MM.1S (cell line): ENCODE measurements at regions not wholly inside any gene's neighbourhood (a gene's known extent, or its start where the extent isn't known, plus 50 kb on each side); places are given as distances from the start of the nearest gene placed in this dataset.

ENCODE experiments used
- DNase-seq: peaks from one replicate; pipeline ENCODE4 v3.0.0-alpha.2; 2015
- H2AFZ ChIP-seq: fragments of 300-600 bp; sonication (generic); 2 replicates; pipeline ENCODE4 v1.6.0; 2016; ENCODE audit warnings: antibody characterized with exemption, low read length
- H3F3A ChIP-seq: fragments of 300-600 bp; sonication (generic); 2 replicates; pipeline ENCODE4 v1.6.1; 2016; ENCODE audit warnings: mild to moderate bottlenecking, antibody characterized with exemption, low read length, moderate library complexity, mixed read lengths; ENCODE audit not compliant: insufficient read depth
- H3K27ac ChIP-seq: fragments of 300-600 bp; sonication (generic); 2 replicates; pipeline ENCODE4 v1.5.1; 2016; ENCODE audit warnings: mild to moderate bottlenecking, low read length
- H3K27me3 ChIP-seq: fragments of 300-600 bp; sonication (generic); replicated peaks from 2 replicates; pipeline ENCODE4 v1.6.0; 2016; ENCODE audit warnings: low read length; ENCODE audit not compliant: insufficient read depth
- H3K36me3 ChIP-seq: fragments of 300-600 bp; sonication (generic); replicated peaks from 2 replicates; pipeline ENCODE4 v1.6.1; 2016; ENCODE audit warnings: mild to moderate bottlenecking, low read length, mixed read lengths; ENCODE audit not compliant: insufficient read depth
- H3K4me1 ChIP-seq: fragments of 300-600 bp; sonication (generic); 2 replicates; pipeline ENCODE4 v1.6.1; 2016; ENCODE audit warnings: low read length, mixed read lengths
- H3K4me2 ChIP-seq: fragments of 300-600 bp; sonication (generic); 2 replicates; pipeline ENCODE4 v1.6.0; 2016; ENCODE audit warnings: low read depth, low read length
- H3K4me3 ChIP-seq: fragments of 300-600 bp; sonication (generic); 2 replicates; pipeline ENCODE4 v1.5.1; 2016; ENCODE audit warnings: low read length, mixed read lengths
- H3K79me2 ChIP-seq: fragments of 300-600 bp; sonication (generic); 2 replicates; pipeline ENCODE4 v1.6.1; 2016; ENCODE audit warnings: mixed run types, low read length, mixed read lengths
- H3K9ac ChIP-seq: fragments of 300-600 bp; sonication (generic); 2 replicates; pipeline ENCODE4 v1.6.1; 2016; ENCODE audit warnings: low read length, mixed read lengths
- H3K9me2 ChIP-seq: fragments of 300-600 bp; sonication (generic); replicated peaks from 2 replicates; pipeline ENCODE4 v1.6.1; 2016; ENCODE audit warnings: mild to moderate bottlenecking, low read length, mixed read lengths; ENCODE audit not compliant: insufficient read depth
- H3K9me3 ChIP-seq: fragments of 300-600 bp; sonication (generic); replicated peaks from 2 replicates; pipeline ENCODE4 v1.6.1; 2016; ENCODE audit warnings: mild to moderate bottlenecking, low read length, mixed read lengths; ENCODE audit not compliant: insufficient read depth
- H4K20me1 ChIP-seq: fragments of 300-600 bp; sonication (generic); 2 replicates; pipeline ENCODE4 v1.6.1; 2016; ENCODE audit warnings: mild to moderate bottlenecking, low read length, moderate library complexity, mixed read lengths; ENCODE audit not compliant: insufficient read depth
- EZH2 ChIP-seq: fragments of 300-600 bp; sonication (generic); optimal IDR thresholded peaks from 2 replicates; pipeline ENCODE3; 2017; ENCODE audit warnings: low read depth, mild to moderate bottlenecking, antibody characterized with exemption, low read length, mixed read lengths
- EZH2phosphoT487 ChIP-seq: fragments of 300-600 bp; sonication (generic); IDR thresholded peaks from 2 replicates; pipeline ENCODE4 v1.6.1; 2018; ENCODE audit warnings: antibody characterized with exemption, low read length
- TF ChIP-seq, protein P1 (sequence below): fragments of 300-600 bp; sonication (generic); IDR thresholded peaks from 2 replicates; pipeline ENCODE4 v1.5.1; 2016; ENCODE audit warnings: antibody characterized with exemption, low read length, mixed read lengths

DNA sequence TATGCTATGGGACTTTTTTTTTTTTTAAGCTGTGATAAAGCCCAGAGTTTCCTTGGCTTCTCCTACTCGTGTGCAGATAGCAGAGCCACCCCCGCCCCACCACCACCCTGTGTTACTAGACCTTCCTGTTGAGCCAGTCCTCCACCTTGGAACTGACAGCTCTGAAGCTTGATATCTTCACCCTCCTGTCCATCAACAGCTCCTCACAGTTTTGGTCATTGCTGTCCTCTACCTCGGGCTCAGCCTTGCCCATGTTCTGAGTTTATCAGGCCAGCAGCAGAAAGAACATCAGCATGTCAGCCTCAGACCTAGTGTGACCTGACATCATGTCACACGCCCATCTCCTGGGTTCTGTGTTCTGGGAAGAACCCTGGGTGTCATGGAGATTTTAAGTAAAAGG, 167.1 kb upstream of the RAI14 start:
- no peaks in the 10 kb centered on the region for H3K9me3 ChIP-seq
- H3K27me3 ChIP-seq: no peaks in the 10 kb centered on the region
- H3K4me3 ChIP-seq: no peak overlapping the region
- no peak for DNase-seq
- no peaks in the 10 kb centered on the region for H4K20me1 ChIP-seq
- no peak for TF ChIP-seq EZH2
- no peak for TF ChIP-seq EZH2phosphoT487
- H3K9ac ChIP-seq: no peak overlapping the region
- no peak overlapping the region for H3K4me2 ChIP-seq
- H3K27ac ChIP-seq: no peak overlapping the region
- H3K4me1 ChIP-seq: no peaks in the 10 kb centered on the region
- H3K36me3 ChIP-seq: no peaks in the 10 kb centered on the region
- no peak overlapping the region for H2AFZ ChIP-seq
- H3K79me2 ChIP-seq: no peaks in the 10 kb centered on the region
- H3F3A ChIP-seq: no peaks in the 10 kb centered on the region
- H3K9me2 ChIP-seq: no peaks in the 10 kb centered on the region

DNA sequence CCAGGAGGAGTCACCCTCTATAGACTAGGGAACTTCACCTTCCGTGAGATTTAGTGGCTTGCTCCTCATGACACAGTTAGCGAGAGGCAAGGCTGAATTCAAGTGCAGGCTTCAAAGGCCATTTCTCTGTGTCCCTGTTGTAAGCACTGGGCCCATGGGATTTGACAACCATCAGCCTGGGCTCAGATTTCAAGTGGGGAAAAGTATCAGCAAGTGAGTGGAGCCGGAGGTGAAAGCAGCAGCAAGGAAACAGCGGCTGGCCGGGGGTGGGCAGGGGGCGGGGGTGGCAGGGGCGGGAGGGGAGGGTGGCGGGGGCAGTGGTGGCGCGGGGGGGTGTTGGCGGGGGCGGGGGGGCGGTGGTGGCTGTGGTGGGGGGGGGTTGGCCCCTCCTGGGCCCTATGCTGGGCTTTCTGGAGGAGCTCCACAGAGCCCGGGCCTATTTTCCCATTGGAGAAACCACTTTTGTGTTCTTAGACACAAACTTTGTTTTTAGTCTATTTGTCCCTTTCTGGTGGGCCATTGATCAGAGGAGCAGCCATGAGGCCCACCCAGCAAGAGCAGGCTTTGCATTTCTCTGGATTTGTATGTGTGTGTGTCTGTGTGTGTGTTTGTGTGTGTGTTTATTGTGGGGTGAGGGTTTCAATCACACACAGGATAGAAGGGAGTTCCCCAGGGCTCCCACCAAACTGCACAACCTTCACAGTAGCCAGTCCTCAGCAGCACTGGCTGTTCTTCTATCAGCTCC, 165.4 kb upstream of the RAI14 start:
- H4K20me1 ChIP-seq: no peaks in the 10 kb centered on the region
- H3F3A ChIP-seq: no peaks in the 10 kb centered on the region
- no peak for DNase-seq
- H3K4me1 ChIP-seq: no peaks in the 10 kb centered on the region
- H3K4me3 ChIP-seq: no peak overlapping the region
- H3K27me3 ChIP-seq: no peaks in the 10 kb centered on the region
- H3K9ac ChIP-seq: no peak overlapping the region
- H3K79me2 ChIP-seq: no peaks in the 10 kb centered on the region
- no peak overlapping the region for H2AFZ ChIP-seq
- H3K36me3 ChIP-seq: no peaks in the 10 kb centered on the region
- no peak overlapping the region for H3K4me2 ChIP-seq
- no peaks in the 10 kb centered on the region for H3K9me2 ChIP-seq
- H3K9me3 ChIP-seq: no peaks in the 10 kb centered on the region
- TF ChIP-seq, protein P1, sequence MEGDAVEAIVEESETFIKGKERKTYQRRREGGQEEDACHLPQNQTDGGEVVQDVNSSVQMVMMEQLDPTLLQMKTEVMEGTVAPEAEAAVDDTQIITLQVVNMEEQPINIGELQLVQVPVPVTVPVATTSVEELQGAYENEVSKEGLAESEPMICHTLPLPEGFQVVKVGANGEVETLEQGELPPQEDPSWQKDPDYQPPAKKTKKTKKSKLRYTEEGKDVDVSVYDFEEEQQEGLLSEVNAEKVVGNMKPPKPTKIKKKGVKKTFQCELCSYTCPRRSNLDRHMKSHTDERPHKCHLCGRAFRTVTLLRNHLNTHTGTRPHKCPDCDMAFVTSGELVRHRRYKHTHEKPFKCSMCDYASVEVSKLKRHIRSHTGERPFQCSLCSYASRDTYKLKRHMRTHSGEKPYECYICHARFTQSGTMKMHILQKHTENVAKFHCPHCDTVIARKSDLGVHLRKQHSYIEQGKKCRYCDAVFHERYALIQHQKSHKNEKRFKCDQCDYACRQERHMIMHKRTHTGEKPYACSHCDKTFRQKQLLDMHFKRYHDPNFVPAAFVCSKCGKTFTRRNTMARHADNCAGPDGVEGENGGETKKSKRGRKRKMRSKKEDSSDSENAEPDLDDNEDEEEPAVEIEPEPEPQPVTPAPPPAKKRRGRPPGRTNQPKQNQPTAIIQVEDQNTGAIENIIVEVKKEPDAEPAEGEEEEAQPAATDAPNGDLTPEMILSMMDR: no peak
- no peak for TF ChIP-seq EZH2phosphoT487
- no peak overlapping the region for H3K27ac ChIP-seq

DNA sequence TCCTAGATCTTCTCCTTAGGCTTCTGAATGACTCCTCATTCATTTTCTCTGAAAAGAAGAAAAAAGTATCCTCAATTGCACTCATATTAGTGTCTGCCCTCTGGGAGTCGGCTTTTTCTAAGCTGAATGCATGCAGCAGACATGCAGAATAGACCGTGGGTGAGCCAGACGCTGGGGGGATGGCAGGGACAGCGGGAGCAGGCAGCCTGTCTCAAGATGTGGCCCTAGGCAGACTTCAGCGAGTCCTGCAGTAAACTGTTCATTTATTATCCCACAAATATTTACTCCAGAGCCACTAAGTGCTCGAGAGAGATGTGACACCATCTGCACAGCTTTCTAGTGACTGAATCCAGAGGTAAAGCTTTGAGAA, 164.9 kb upstream of the RAI14 start:
- H3K9me2 ChIP-seq: no peaks in the 10 kb centered on the region
- H3K4me2 ChIP-seq: no peak overlapping the region
- no peak overlapping the region for H3K9ac ChIP-seq
- H4K20me1 ChIP-seq: no peaks in the 10 kb centered on the region
- no peaks in the 10 kb centered on the region for H3K79me2 ChIP-seq
- TF ChIP-seq, protein P1: no peak
- TF ChIP-seq EZH2 (no peak), EZH2phosphoT487 (no peak)
- no peak overlapping the region for H3K4me3 ChIP-seq
- H3K9me3 ChIP-seq: no peaks in the 10 kb centered on the region
- no peaks in the 10 kb centered on the region for H3K27me3 ChIP-seq
- no peak for DNase-seq
- H3K27ac ChIP-seq: no peak overlapping the region
- no peaks in the 10 kb centered on the region for H3F3A ChIP-seq
- H3K36me3 ChIP-seq: no peaks in the 10 kb centered on the region
- H2AFZ ChIP-seq: no peak overlapping the region
- no peaks in the 10 kb centered on the region for H3K4me1 ChIP-seq

- no peaks in the 10 kb centered on the region for H3K4me1 ChIP-seq
- H3K9ac ChIP-seq: no peak overlapping the region
- H4K20me1 ChIP-seq: no peaks in the 10 kb centered on the region
- H3K79me2 ChIP-seq: no peaks in the 10 kb centered on the region
- no peak overlapping the region for H3K27ac ChIP-seq
- no peaks in the 10 kb centered on the region for H3K27me3 ChIP-seq
- no peaks in the 10 kb centered on the region for H3K36me3 ChIP-seq
- H3K9me3 ChIP-seq: no peaks in the 10 kb centered on the region
- H2AFZ ChIP-seq: no peak overlapping the region
- H3F3A ChIP-seq: no peaks in the 10 kb centered on the region
- H3K4me2 ChIP-seq: no peak overlapping the region
- TF ChIP-seq, protein P1: no peak
- no peak for TF ChIP-seq EZH2
- no peak for TF ChIP-seq EZH2phosphoT487
- DNase-seq: no peak
- H3K9me2 ChIP-seq: no peaks in the 10 kb centered on the region
- no peak overlapping the region for H3K4me3 ChIP-seq
Observed at GRCh38 chr5:34494111-34494755, 161.9 kb upstream of the RAI14 start.
